Tibial nerve (tissue), 3 donors: ENCODE measurements at regions not wholly inside any gene's neighbourhood (a gene's known extent, or its start where the extent isn't known, plus 50 kb on each side); places are given as distances from the start of the nearest gene placed in this dataset.

ENCODE experiments used
- POLR2A ChIP-seq, 2 donors: fragments of 450-650 bp; IDR thresholded peaks; one replicate each; pipeline ENCODE4 v1.6.1; 2017; ENCODE audit warnings: antibody characterized with exemption in 2 of 2, mild to moderate bottlenecking in 2 of 2, moderate library complexity in 2 of 2
- TF ChIP-seq, protein P1 (sequence below), 5 experiments: fragments of 200-600 bp in 3 of 5; fragments of 450-650 bp in 2 of 5; sonication (generic) in 3 of 5; IDR thresholded peaks; one replicate each; pipeline ENCODE4 v1.5.1; 2016 to 2019; ENCODE audit warnings: antibody characterized with exemption in 5 of 5, mild to moderate bottlenecking in 3 of 5, moderate library complexity in 2 of 5

DNA sequence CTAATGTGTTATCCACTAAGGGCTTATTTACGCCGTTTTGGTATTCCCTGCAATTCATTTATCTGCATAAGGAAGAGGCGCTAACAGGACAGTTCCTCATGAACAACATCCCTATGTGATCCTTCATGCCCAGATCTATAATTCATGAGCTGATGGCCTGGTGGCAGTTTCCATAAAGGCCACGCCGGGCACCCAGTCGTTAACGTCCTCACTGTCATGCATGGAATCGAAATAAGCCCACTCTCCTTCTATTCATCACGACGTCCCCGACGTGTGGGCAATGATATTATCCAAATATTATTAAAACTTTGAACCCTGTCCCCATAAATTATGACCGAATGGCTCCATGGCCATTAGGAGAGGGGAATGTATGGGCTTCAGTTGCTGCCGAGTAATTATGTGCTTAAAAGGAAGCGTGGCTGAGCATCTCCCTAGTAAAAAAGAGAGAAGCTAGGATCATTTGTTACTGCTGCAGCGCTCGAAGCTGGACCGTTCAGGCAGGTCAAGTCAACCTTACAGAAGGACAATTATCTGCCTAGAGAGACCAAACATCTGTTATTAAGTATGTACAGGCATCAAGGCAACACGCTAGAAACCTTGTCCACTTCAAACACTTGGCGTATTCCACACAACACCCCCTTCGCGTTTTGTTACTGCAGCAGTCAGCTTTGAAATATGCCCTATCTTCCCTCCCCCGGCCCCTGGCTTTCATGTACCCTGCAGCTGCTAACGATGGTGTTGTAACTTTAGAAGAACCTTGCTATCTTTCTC is 94.0 kb upstream of the SALL1 start:
- TF ChIP-seq POLR2A (IDR thresholded peaks at IDR 0.05), result no peak
- TF ChIP-seq, protein P1, sequence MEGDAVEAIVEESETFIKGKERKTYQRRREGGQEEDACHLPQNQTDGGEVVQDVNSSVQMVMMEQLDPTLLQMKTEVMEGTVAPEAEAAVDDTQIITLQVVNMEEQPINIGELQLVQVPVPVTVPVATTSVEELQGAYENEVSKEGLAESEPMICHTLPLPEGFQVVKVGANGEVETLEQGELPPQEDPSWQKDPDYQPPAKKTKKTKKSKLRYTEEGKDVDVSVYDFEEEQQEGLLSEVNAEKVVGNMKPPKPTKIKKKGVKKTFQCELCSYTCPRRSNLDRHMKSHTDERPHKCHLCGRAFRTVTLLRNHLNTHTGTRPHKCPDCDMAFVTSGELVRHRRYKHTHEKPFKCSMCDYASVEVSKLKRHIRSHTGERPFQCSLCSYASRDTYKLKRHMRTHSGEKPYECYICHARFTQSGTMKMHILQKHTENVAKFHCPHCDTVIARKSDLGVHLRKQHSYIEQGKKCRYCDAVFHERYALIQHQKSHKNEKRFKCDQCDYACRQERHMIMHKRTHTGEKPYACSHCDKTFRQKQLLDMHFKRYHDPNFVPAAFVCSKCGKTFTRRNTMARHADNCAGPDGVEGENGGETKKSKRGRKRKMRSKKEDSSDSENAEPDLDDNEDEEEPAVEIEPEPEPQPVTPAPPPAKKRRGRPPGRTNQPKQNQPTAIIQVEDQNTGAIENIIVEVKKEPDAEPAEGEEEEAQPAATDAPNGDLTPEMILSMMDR (IDR thresholded peaks at IDR 0.05), result no peak
